ENCODE measurements at regions not wholly inside any gene's neighbourhood (a gene's known extent, or its start where the extent isn't known, plus 50 kb on each side); places are given as distances from the start of the nearest gene placed in this dataset.

- DNase-seq (ENCODE audit: low read depth) = peak; percentile 78
These were observed 50.7 kb downstream of the TAS2R16 start for GRCh38 chr7:122944682-122945303.

GRCh38 chr7:122942765-122943164, 52.7 kb downstream of the TAS2R16 start:
- DNase-seq (ENCODE audit: low read depth) = no peak

DNA sequence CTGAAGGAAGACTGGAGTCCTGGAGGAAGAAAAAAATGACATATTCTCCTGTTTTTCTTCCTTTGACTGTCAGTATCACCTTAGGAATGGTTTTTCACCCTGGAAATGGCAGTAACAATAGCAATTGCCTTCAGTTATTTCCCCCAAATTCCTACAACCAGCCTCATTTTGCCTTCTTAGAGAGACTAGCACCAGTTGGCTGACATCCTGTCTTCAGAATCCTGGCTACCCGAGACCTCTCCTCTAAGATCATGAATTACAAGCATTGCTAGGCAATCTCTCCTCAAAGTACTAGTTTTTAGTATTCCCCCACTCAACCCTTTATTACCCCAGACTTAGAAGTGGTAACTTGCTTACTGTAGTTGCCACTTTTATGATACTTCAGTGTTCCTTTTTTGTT, 53.4 kb downstream of the TAS2R16 start:
- no peak for DNase-seq (ENCODE audit: low read depth)
